ENCODE measurements at regions not wholly inside any gene's neighbourhood (a gene's known extent, or its start where the extent isn't known, plus 50 kb on each side); places are given as distances from the start of the nearest gene placed in this dataset.

- no peak overlapping the region for H3K4me3 ChIP-seq (ENCODE audit: low read length)
- TF ChIP-seq EZH2phosphoT487 (IDR thresholded peaks at IDR 0.05; ENCODE audit: borderline replicate concordance, low read length), result no peak
- TF ChIP-seq CTCF (IDR thresholded peaks at IDR 0.05; ENCODE audit: low read depth, low read length, poor library complexity, severe bottlenecking), result no peak
- no peaks in the 10 kb centered on the region for H3K79me2 ChIP-seq (ENCODE audit: control insufficient read depth, low read length)
- no peaks in the 10 kb centered on the region for H3K27me3 ChIP-seq (ENCODE audit: control insufficient read depth, low read length)
- H3K27ac ChIP-seq (ENCODE audit: low read depth, low read length), result no peak overlapping the region
- no peaks in the 10 kb centered on the region for H4K20me1 ChIP-seq (ENCODE audit: control insufficient read depth, insufficient read depth, low read depth, low read length)
- no peaks in the 10 kb centered on the region for H3K36me3 ChIP-seq (ENCODE audit: control insufficient read depth, low read length)
- no peaks in the 10 kb centered on the region for H3K4me1 ChIP-seq (ENCODE audit: control insufficient read depth, low read length)
- H3F3A ChIP-seq (ENCODE audit: control insufficient read depth, insufficient read depth), result no peaks in the 10 kb centered on the region
- H3K9me3 ChIP-seq (ENCODE audit: control insufficient read depth, insufficient read depth, low read length), result no peaks in the 10 kb centered on the region
- no peaks in the 10 kb centered on the region for H3K9me2 ChIP-seq (replicated peaks; ENCODE audit: control insufficient read depth, low read length)
- no peak overlapping the region for H3K4me2 ChIP-seq (ENCODE audit: low read length)
Observed at GRCh38 chr14:100472094-100472455, 115.1 kb downstream of the BEGAIN start.

- no peaks in the 10 kb centered on the region for H3K79me2 ChIP-seq (ENCODE audit: control insufficient read depth, low read length)
- H3K4me2 ChIP-seq (ENCODE audit: low read length), result no peak overlapping the region
- no peaks in the 10 kb centered on the region for H3K4me1 ChIP-seq (ENCODE audit: control insufficient read depth, low read length)
- no peaks in the 10 kb centered on the region for H3K27me3 ChIP-seq (ENCODE audit: control insufficient read depth, low read length)
- H4K20me1 ChIP-seq (ENCODE audit: control insufficient read depth, insufficient read depth, low read depth, low read length), result no peaks in the 10 kb centered on the region
- no peaks in the 10 kb centered on the region for H3K36me3 ChIP-seq (ENCODE audit: control insufficient read depth, low read length)
- no peaks in the 10 kb centered on the region for H3F3A ChIP-seq (ENCODE audit: control insufficient read depth, insufficient read depth)
- no peak overlapping the region for H3K27ac ChIP-seq (ENCODE audit: low read depth, low read length)
- H3K9me2 ChIP-seq (replicated peaks; ENCODE audit: control insufficient read depth, low read length), result no peaks in the 10 kb centered on the region
- TF ChIP-seq EZH2phosphoT487 (IDR thresholded peaks at IDR 0.05; ENCODE audit: borderline replicate concordance, low read length), result no peak
- TF ChIP-seq CTCF (IDR thresholded peaks at IDR 0.05; ENCODE audit: low read depth, low read length, poor library complexity, severe bottlenecking), result no peak
- no peak overlapping the region for H3K4me3 ChIP-seq (ENCODE audit: low read length)
- no peaks in the 10 kb centered on the region for H3K9me3 ChIP-seq (ENCODE audit: control insufficient read depth, insufficient read depth, low read length)
Observed at GRCh38 chr14:100472491-100472890, 114.7 kb downstream of the BEGAIN start.

- TF ChIP-seq EZH2phosphoT487 (IDR thresholded peaks at IDR 0.05; ENCODE audit: borderline replicate concordance, low read length), result no peak
- no peak for TF ChIP-seq CTCF (IDR thresholded peaks at IDR 0.05; ENCODE audit: low read depth, low read length, poor library complexity, severe bottlenecking)
- no peak overlapping the region for H3K4me2 ChIP-seq (ENCODE audit: low read length)
- no peak overlapping the region for H3K4me3 ChIP-seq (ENCODE audit: low read length)
- no peaks in the 10 kb centered on the region for H3K9me2 ChIP-seq (replicated peaks; ENCODE audit: control insufficient read depth, low read length)
- H3K27me3 ChIP-seq (ENCODE audit: control insufficient read depth, low read length), result no peaks in the 10 kb centered on the region
- H4K20me1 ChIP-seq (ENCODE audit: control insufficient read depth, insufficient read depth, low read depth, low read length), result no peaks in the 10 kb centered on the region
- no peaks in the 10 kb centered on the region for H3K79me2 ChIP-seq (ENCODE audit: control insufficient read depth, low read length)
- no peak overlapping the region for H3K27ac ChIP-seq (ENCODE audit: low read depth, low read length)
- no peaks in the 10 kb centered on the region for H3F3A ChIP-seq (ENCODE audit: control insufficient read depth, insufficient read depth)
- H3K36me3 ChIP-seq (ENCODE audit: control insufficient read depth, low read length), result no peaks in the 10 kb centered on the region
- H3K4me1 ChIP-seq (ENCODE audit: control insufficient read depth, low read length), result no peaks in the 10 kb centered on the region
- no peaks in the 10 kb centered on the region for H3K9me3 ChIP-seq (ENCODE audit: control insufficient read depth, insufficient read depth, low read length)
Observed at GRCh38 chr14:100473249-100473648, 114.0 kb downstream of the BEGAIN start.

GRCh38 chr14:100474196-100474595 is 113.0 kb downstream of the BEGAIN start:
- Histone ChIP-seq H3K4me1 (ENCODE audit: control insufficient read depth, low read length) (no peaks in the 10 kb centered on the region), H3K4me2 (ENCODE audit: low read length) (no peak overlapping the region), H3K27ac (ENCODE audit: low read depth, low read length) (no peak overlapping the region), H3F3A (ENCODE audit: control insufficient read depth, insufficient read depth) (no peaks in the 10 kb centered on the region), H3K79me2 (ENCODE audit: control insufficient read depth, low read length) (no peaks in the 10 kb centered on the region), H3K4me3 (ENCODE audit: low read length) (no peak overlapping the region), H3K9me3 (ENCODE audit: control insufficient read depth, insufficient read depth, low read length) (no peaks in the 10 kb centered on the region), H3K9me2 (replicated peaks; ENCODE audit: control insufficient read depth, low read length) (no peaks in the 10 kb centered on the region), H3K27me3 (ENCODE audit: control insufficient read depth, low read length) (no peaks in the 10 kb centered on the region), H3K36me3 (ENCODE audit: control insufficient read depth, low read length) (no peaks in the 10 kb centered on the region), H4K20me1 (ENCODE audit: control insufficient read depth, insufficient read depth, low read depth, low read length) (no peaks in the 10 kb centered on the region)
- TF ChIP-seq EZH2phosphoT487 (IDR thresholded peaks at IDR 0.05; ENCODE audit: borderline replicate concordance, low read length) (no peak), CTCF (IDR thresholded peaks at IDR 0.05; ENCODE audit: low read depth, low read length, poor library complexity, severe bottlenecking) (no peak)

Data from DOHH2 (cell line).